Neural cell (in vitro differentiated cells): ENCODE measurements at regions not wholly inside any gene's neighbourhood (a gene's known extent, or its start where the extent isn't known, plus 50 kb on each side); places are given as distances from the start of the nearest gene placed in this dataset.

ENCODE experiments used
- H2AFZ ChIP-seq: fragments of 200-600, 300-800 bp; sonication (generic), shearing (Covaris generic); 2 replicates; pipeline ENCODE4 v1.6.0; 2014; ENCODE audit warnings: low read depth, mild to moderate bottlenecking, antibody characterized with exemption, low read length, moderate library complexity
- H3F3A ChIP-seq: fragments of 200-600 bp; shearing (Covaris generic); 2 replicates; pipeline ENCODE4 v1.6.1; 2016; ENCODE audit warnings: mild to moderate bottlenecking, moderate library complexity, mixed read lengths, antibody characterized with exemption, low read length; ENCODE audit not compliant: insufficient read depth, poor library complexity, severe bottlenecking
- H3K27ac ChIP-seq: fragments of 200-600, 300-800 bp; sonication (generic), shearing (Covaris generic); 2 replicates; pipeline ENCODE4 v1.5.1; 2014; ENCODE audit warnings: mild to moderate bottlenecking, low read length, moderate library complexity
- H3K27me3 ChIP-seq: fragments of 300-800, 200-600 bp; sonication (generic), shearing (Covaris generic); 2 replicates; pipeline ENCODE4 v1.6.0; 2014; ENCODE audit warnings: mild to moderate bottlenecking, low read depth, low read length, moderate library complexity; ENCODE audit not compliant: insufficient read depth
- H3K36me3 ChIP-seq: fragments of 300-800, 200-600 bp; sonication (generic), shearing (Covaris generic); 2 replicates; pipeline ENCODE4 v1.5.1; 2014; ENCODE audit warnings: mild to moderate bottlenecking, antibody characterized with exemption, low read length, moderate library complexity; ENCODE audit not compliant: insufficient read depth
- H3K4me2 ChIP-seq: fragments of 300-800, 200-600 bp; sonication (generic), shearing (Covaris generic); 2 replicates; pipeline ENCODE4 v1.6.0; 2014; ENCODE audit warnings: mild to moderate bottlenecking, low read length
- H3K4me3 ChIP-seq: fragments of 300-800, 200-600 bp; sonication (generic), shearing (Covaris generic); 2 replicates; pipeline ENCODE4 v1.5.1; 2014; ENCODE audit warnings: mild to moderate bottlenecking, low read length, moderate library complexity
- H3K79me2 ChIP-seq: fragments of 200-600 bp; shearing (Covaris generic); replicated peaks from 2 replicates; pipeline ENCODE4 v1.6.0; 2014; ENCODE audit warnings: mild to moderate bottlenecking, low read length, moderate library complexity; ENCODE audit not compliant: insufficient read depth
- H3K9ac ChIP-seq: fragments of 300-800, 200-600 bp; sonication (generic), shearing (Covaris generic); 2 replicates; pipeline ENCODE4 v1.6.1; 2016; ENCODE audit warnings: mild to moderate bottlenecking, low read length, mixed read lengths
- H3K9me2 ChIP-seq: fragments of 200-600 bp; shearing (Covaris generic); 2 replicates; pipeline ENCODE4 v1.6.1; 2016; ENCODE audit warnings: mild to moderate bottlenecking, low read length, mixed read lengths; ENCODE audit not compliant: insufficient read depth
- H3K9me3 ChIP-seq: fragments of 200-600, 300-800 bp; sonication (generic), shearing (Covaris generic); 2 replicates; pipeline ENCODE4 v1.6.1; 2016; ENCODE audit warnings: mild to moderate bottlenecking, mixed run types, low read length, moderate library complexity, mixed read lengths
- H4K20me1 ChIP-seq: fragments of 200-600 bp; shearing (Covaris generic); 2 replicates; pipeline ENCODE4 v1.6.1; 2016; ENCODE audit warnings: mild to moderate bottlenecking, mixed run types; ENCODE audit not compliant: insufficient read depth
- EP300 ChIP-seq: fragments of 450-650 bp; conservative IDR thresholded peaks from 2 replicates; pipeline ENCODE4 v1.6.1; 2014; ENCODE audit warnings: antibody characterized with exemption, mild to moderate bottlenecking, moderate library complexity; ENCODE audit not compliant: poor library complexity, severe bottlenecking
- EZH2 ChIP-seq: fragments of 200-600, 300-800 bp; shearing (Covaris generic), sonication (generic); IDR thresholded peaks from 2 replicates; pipeline ENCODE4 v1.6.1; 2014; ENCODE audit warnings: antibody characterized with exemption, low read length, borderline replicate concordance, mild to moderate bottlenecking; ENCODE audit not compliant: insufficient read depth, poor library complexity, severe bottlenecking
- MXI1 ChIP-seq: fragments of 450-650 bp; conservative IDR thresholded peaks from 2 replicates; pipeline ENCODE4 v1.6.1; 2014; ENCODE audit warnings: antibody characterized with exemption, mild to moderate bottlenecking; ENCODE audit not compliant: poor library complexity, severe bottlenecking
- POLR2AphosphoS5 ChIP-seq: IDR thresholded peaks from 2 replicates; pipeline ENCODE4 v1.6.1; 2012
- RAD21 ChIP-seq: fragments of 450-650 bp; conservative IDR thresholded peaks from 2 replicates; pipeline ENCODE4 v1.6.1; 2014; ENCODE audit warnings: antibody characterized with exemption, mild to moderate bottlenecking, moderate library complexity
- SMC3 ChIP-seq: fragments of 450-650 bp; conservative IDR thresholded peaks from 2 replicates; pipeline ENCODE4 v1.6.1; 2014; ENCODE audit warnings: antibody characterized with exemption, mild to moderate bottlenecking, moderate library complexity; ENCODE audit not compliant: poor library complexity
- TAF1 ChIP-seq: IDR thresholded peaks from 2 replicates; pipeline ENCODE4 v1.6.1; 2012; ENCODE audit warnings: low read depth
- TF ChIP-seq, protein P1 (sequence below): IDR thresholded peaks from 2 replicates; pipeline ENCODE4 v1.6.1; 2012; ENCODE audit warnings: borderline replicate concordance
- TF ChIP-seq, protein P2 (sequence below): fragments of 450-650 bp; IDR thresholded peaks from 2 replicates; pipeline ENCODE4 v1.5.1; 2014; ENCODE audit warnings: antibody characterized with exemption, mild to moderate bottlenecking, moderate library complexity; ENCODE audit not compliant: poor library complexity, severe bottlenecking

DNA sequence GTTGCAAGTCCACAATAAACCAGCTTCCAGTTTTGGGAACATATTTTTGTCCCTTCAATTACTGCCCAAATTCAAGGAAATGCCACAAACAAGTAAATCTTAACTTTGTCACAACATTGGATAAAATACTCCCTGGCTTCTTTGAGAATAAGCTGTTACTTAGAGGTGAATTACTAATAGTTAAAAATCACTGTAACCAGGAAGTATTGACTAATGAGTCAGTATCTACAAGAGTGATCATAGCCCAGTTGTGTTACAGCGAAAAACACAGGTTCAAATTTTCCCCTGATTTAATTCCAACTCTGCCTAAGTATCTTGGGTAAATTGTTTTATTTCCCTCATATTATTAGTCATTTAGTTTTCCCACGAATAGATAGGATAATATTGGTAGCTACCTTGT lies 291.2 kb upstream of the PPARGC1A start:
- H3F3A ChIP-seq: no peaks in the 10 kb centered on the region
- H3K27me3 ChIP-seq: no peaks in the 10 kb centered on the region
- H3K79me2 ChIP-seq: no peaks in the 10 kb centered on the region
- no peaks in the 10 kb centered on the region for H4K20me1 ChIP-seq
- no peaks in the 10 kb centered on the region for H3K36me3 ChIP-seq
- no peak overlapping the region for H2AFZ ChIP-seq
- H3K9ac ChIP-seq: no peak overlapping the region
- H3K4me2 ChIP-seq: no peak overlapping the region
- TF ChIP-seq RAD21 (no peak), POLR2AphosphoS5 (no peak), EP300 (no peak), MXI1 (no peak), TAF1 (no peak), EZH2 (no peak), SMC3 (no peak)
- TF ChIP-seq, protein P1, sequence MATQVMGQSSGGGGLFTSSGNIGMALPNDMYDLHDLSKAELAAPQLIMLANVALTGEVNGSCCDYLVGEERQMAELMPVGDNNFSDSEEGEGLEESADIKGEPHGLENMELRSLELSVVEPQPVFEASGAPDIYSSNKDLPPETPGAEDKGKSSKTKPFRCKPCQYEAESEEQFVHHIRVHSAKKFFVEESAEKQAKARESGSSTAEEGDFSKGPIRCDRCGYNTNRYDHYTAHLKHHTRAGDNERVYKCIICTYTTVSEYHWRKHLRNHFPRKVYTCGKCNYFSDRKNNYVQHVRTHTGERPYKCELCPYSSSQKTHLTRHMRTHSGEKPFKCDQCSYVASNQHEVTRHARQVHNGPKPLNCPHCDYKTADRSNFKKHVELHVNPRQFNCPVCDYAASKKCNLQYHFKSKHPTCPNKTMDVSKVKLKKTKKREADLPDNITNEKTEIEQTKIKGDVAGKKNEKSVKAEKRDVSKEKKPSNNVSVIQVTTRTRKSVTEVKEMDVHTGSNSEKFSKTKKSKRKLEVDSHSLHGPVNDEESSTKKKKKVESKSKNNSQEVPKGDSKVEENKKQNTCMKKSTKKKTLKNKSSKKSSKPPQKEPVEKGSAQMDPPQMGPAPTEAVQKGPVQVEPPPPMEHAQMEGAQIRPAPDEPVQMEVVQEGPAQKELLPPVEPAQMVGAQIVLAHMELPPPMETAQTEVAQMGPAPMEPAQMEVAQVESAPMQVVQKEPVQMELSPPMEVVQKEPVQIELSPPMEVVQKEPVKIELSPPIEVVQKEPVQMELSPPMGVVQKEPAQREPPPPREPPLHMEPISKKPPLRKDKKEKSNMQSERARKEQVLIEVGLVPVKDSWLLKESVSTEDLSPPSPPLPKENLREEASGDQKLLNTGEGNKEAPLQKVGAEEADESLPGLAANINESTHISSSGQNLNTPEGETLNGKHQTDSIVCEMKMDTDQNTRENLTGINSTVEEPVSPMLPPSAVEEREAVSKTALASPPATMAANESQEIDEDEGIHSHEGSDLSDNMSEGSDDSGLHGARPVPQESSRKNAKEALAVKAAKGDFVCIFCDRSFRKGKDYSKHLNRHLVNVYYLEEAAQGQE: no peak
- TF ChIP-seq, protein P2, sequence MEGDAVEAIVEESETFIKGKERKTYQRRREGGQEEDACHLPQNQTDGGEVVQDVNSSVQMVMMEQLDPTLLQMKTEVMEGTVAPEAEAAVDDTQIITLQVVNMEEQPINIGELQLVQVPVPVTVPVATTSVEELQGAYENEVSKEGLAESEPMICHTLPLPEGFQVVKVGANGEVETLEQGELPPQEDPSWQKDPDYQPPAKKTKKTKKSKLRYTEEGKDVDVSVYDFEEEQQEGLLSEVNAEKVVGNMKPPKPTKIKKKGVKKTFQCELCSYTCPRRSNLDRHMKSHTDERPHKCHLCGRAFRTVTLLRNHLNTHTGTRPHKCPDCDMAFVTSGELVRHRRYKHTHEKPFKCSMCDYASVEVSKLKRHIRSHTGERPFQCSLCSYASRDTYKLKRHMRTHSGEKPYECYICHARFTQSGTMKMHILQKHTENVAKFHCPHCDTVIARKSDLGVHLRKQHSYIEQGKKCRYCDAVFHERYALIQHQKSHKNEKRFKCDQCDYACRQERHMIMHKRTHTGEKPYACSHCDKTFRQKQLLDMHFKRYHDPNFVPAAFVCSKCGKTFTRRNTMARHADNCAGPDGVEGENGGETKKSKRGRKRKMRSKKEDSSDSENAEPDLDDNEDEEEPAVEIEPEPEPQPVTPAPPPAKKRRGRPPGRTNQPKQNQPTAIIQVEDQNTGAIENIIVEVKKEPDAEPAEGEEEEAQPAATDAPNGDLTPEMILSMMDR: no peak
- no peaks in the 10 kb centered on the region for H3K9me3 ChIP-seq
- H3K27ac ChIP-seq: no peak overlapping the region
- no peaks in the 10 kb centered on the region for H3K9me2 ChIP-seq
- no peak overlapping the region for H3K4me3 ChIP-seq

DNA sequence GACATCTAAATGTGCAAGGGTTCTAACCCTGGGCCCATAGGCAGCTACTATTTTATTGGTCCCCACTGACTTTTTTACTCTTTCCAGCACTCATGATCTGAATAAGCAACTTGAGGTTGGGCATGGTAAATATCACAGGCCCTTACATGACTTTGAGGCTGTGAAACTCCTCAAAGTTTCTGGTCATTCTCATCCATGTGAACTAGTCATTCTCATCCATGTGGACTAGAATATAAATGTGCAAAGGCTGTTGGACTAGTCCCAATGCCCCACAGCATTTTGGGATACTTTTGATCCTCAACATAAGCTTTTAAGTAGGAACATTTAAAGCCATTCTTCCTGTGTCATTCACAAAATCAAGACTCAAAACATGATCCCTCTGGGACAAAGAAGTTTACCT lies 290.7 kb upstream of the PPARGC1A start:
- H3K9me3 ChIP-seq: no peaks in the 10 kb centered on the region
- H2AFZ ChIP-seq: no peak overlapping the region
- H3K27ac ChIP-seq: no peak overlapping the region
- H3K9me2 ChIP-seq: no peaks in the 10 kb centered on the region
- H3K9ac ChIP-seq: no peak overlapping the region
- TF ChIP-seq MXI1: no peak
- TF ChIP-seq EZH2: no peak
- no peak for TF ChIP-seq RAD21
- TF ChIP-seq SMC3: no peak
- TF ChIP-seq, protein P2: no peak
- TF ChIP-seq TAF1: no peak
- no peak for TF ChIP-seq POLR2AphosphoS5
- TF ChIP-seq, protein P1: no peak
- no peaks in the 10 kb centered on the region for H3K36me3 ChIP-seq
- H3F3A ChIP-seq: no peaks in the 10 kb centered on the region
- no peaks in the 10 kb centered on the region for H3K79me2 ChIP-seq
- no peak overlapping the region for H3K4me2 ChIP-seq
- no peak overlapping the region for H3K4me3 ChIP-seq
- H4K20me1 ChIP-seq: no peaks in the 10 kb centered on the region
- H3K27me3 ChIP-seq: no peaks in the 10 kb centered on the region
